OCI-LY3 (cell line): ENCODE measurements at regions not wholly inside any gene's neighbourhood (a gene's known extent, or its start where the extent isn't known, plus 50 kb on each side); places are given as distances from the start of the nearest gene placed in this dataset.

Experiments
- CTCF ChIP-seq: fragments of 200-600, 300-600 bp; sonication (generic); IDR thresholded peaks from 2 replicates; pipeline ENCODE4 v1.5.1; 2014; ENCODE audit warnings: antibody characterized with exemption, low read length, low read depth
- EZH2phosphoT487 ChIP-seq: fragments of 200-600 bp; shearing (Covaris generic); IDR thresholded peaks from 2 replicates; pipeline ENCODE4 v1.6.1; 2018; ENCODE audit warnings: antibody characterized with exemption, mixed run types, low read depth

GRCh38 chr2:176683618-176684111 lies 414.4 kb downstream of the MTX2 start:
- TF ChIP-seq CTCF (no peak), EZH2phosphoT487 (no peak)
